Osteocyte (in vitro differentiated cells): ENCODE measurements at regions not wholly inside any gene's neighbourhood (a gene's known extent, or its start where the extent isn't known, plus 50 kb on each side); places are given as distances from the start of the nearest gene placed in this dataset.

ENCODE experiments used
- DNase-seq: peaks from one replicate; pipeline ENCODE4 v3.0.0; 2021; ENCODE audit warnings: mixed read lengths; ENCODE audit not compliant: unreplicated experiment; ENCODE audit errors: extremely low spot score
- H3K27ac Mint-ChIP-seq: one replicate; pipeline ENCODE4 v1.8.0; 2021; ENCODE audit warnings: mild to moderate bottlenecking, mixed read lengths; ENCODE audit not compliant: unreplicated experiment
- H3K27me3 Mint-ChIP-seq: one replicate; pipeline ENCODE4 v1.8.0; 2021; ENCODE audit warnings: mixed read lengths; ENCODE audit not compliant: unreplicated experiment
- H3K36me3 Mint-ChIP-seq: one replicate; pipeline ENCODE4 v1.8.0; 2021; ENCODE audit warnings: mixed read lengths; ENCODE audit not compliant: unreplicated experiment
- H3K4me1 Mint-ChIP-seq: one replicate; pipeline ENCODE4 v1.8.0; 2021; ENCODE audit warnings: mixed read lengths; ENCODE audit not compliant: unreplicated experiment
- H3K4me3 Mint-ChIP-seq: one replicate; pipeline ENCODE4 v1.8.0; 2021; ENCODE audit warnings: mild to moderate bottlenecking, moderate library complexity, mixed read lengths; ENCODE audit not compliant: unreplicated experiment
- H3K9me3 Mint-ChIP-seq: one replicate; pipeline ENCODE4 v1.8.0; 2021; ENCODE audit warnings: mixed read lengths; ENCODE audit not compliant: unreplicated experiment
- CTCF ChIP-seq: fragments of 200-600 bp; sonication (generic); IDR thresholded peaks from 2 replicates; pipeline ENCODE4 v1.5.0; 2021; ENCODE audit warnings: antibody characterized with exemption, mild to moderate bottlenecking, moderate library complexity

GRCh38 chr21:17045214-17045853, 467.5 kb upstream of the CXADR start:
- TF ChIP-seq CTCF = peak; percentile 64
- no peaks in the 10 kb centered on the region for H3K36me3 Mint-ChIP-seq
- H3K4me3 Mint-ChIP-seq = no peak overlapping the region
- no peaks in the 10 kb centered on the region for H3K27me3 Mint-ChIP-seq
- H3K27ac Mint-ChIP-seq = no peak overlapping the region
- peaks cover 6% of the 10 kb centered on the region for H3K9me3 Mint-ChIP-seq
- peaks cover 27% of the 10 kb centered on the region for H3K4me1 Mint-ChIP-seq
- no peak for DNase-seq

GRCh38 chr21:17048974-17049373, 463.9 kb upstream of the CXADR start:
- Mint-ChIP-seq H3K4me1 (peaks cover 40% of the 10 kb centered on the region), H3K36me3 (no peaks in the 10 kb centered on the region), H3K27me3 (no peaks in the 10 kb centered on the region), H3K9me3 (peaks cover 6% of the 10 kb centered on the region), H3K27ac (no peak overlapping the region), H3K4me3 (no peak overlapping the region)
- DNase-seq = no peak
- no peak for TF ChIP-seq CTCF

- peaks cover 31% of the 10 kb centered on the region for H3K4me1 Mint-ChIP-seq
- peak overlapping the region; percentile 41 for H3K27ac Mint-ChIP-seq
- H3K27me3 Mint-ChIP-seq = no peaks in the 10 kb centered on the region
- no peak for DNase-seq
- no peak overlapping the region for H3K4me3 Mint-ChIP-seq
- H3K36me3 Mint-ChIP-seq = no peaks in the 10 kb centered on the region
- no peak for TF ChIP-seq CTCF
- H3K9me3 Mint-ChIP-seq = peaks cover 6% of the 10 kb centered on the region
Measured at GRCh38 chr21:17050156-17050555, 462.7 kb upstream of the CXADR start.

DNA sequence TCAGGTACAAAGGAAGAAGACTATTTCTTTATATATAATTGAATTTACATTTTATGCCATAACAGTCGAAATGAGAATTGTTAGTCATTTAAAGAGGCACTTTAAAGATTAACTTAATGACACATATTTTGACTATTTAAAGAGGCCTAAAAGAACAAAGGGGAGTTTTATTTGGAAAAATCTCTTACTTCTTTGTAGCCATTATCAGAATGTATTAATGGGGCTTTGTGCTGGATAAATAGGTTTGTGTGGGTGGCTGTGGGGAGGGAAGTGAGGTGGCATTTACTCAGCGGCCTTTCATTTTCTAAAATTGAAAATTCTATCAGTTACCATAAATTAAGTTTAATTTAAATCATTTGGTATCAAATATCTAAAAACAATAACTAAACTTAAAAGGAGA, 462.2 kb upstream of the CXADR start:
- H3K27ac Mint-ChIP-seq = no peak overlapping the region
- H3K27me3 Mint-ChIP-seq = no peaks in the 10 kb centered on the region
- peaks cover 6% of the 10 kb centered on the region for H3K9me3 Mint-ChIP-seq
- DNase-seq = no peak
- TF ChIP-seq CTCF = no peak
- no peak overlapping the region for H3K4me3 Mint-ChIP-seq
- H3K4me1 Mint-ChIP-seq = peaks cover 28% of the 10 kb centered on the region
- no peaks in the 10 kb centered on the region for H3K36me3 Mint-ChIP-seq

- H3K4me1 Mint-ChIP-seq = peaks cover 27% of the 10 kb centered on the region
- no peak for DNase-seq
- H3K9me3 Mint-ChIP-seq = peaks cover 6% of the 10 kb centered on the region
- no peak overlapping the region for H3K27ac Mint-ChIP-seq
- TF ChIP-seq CTCF = no peak
- no peaks in the 10 kb centered on the region for H3K27me3 Mint-ChIP-seq
- no peaks in the 10 kb centered on the region for H3K36me3 Mint-ChIP-seq
- H3K4me3 Mint-ChIP-seq = no peak overlapping the region
Measured at GRCh38 chr21:17051054-17051453, 461.8 kb upstream of the CXADR start.
